NCI-H345 treated with DMSO at 0.1 percent for 48 hours (cell line): ENCODE measurements at regions not wholly inside any gene's neighbourhood (a gene's known extent, or its start where the extent isn't known, plus 50 kb on each side); places are given as distances from the start of the nearest gene placed in this dataset.

Experiments
- DNase-seq: peaks from one replicate; lab custom pipeline; 2025; ENCODE audit not compliant: unreplicated experiment; lab: John Stamatoyannopoulos, UW

DNA sequence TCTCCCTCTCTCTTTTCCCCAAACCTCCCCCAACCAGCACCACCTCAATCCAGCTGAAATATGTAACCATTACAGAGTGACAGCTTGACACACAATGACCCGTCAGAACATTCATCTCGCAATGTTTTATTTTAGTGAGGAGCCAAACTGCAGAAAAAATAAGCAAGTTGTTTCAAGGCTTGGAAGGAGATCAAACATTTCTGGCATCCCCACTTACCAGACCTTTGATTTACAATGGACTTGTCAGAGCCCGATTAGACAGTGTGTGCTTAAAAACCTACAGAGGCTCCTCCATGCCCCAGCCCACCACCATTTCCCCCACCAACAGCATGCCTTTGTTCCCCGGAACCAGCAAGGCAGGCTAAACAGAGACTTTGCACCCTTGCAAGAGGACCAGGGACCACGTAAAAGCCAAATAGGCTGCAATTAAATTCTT is 382.8 kb upstream of the ZNF507 start:
- DNase-seq: no peak

- no peak for DNase-seq
Measured at GRCh38 chr19:31963746-31964145, 381.7 kb upstream of the ZNF507 start.

- DNase-seq: no peak
Measured at GRCh38 chr19:31969016-31969415, 376.4 kb upstream of the ZNF507 start.

DNA sequence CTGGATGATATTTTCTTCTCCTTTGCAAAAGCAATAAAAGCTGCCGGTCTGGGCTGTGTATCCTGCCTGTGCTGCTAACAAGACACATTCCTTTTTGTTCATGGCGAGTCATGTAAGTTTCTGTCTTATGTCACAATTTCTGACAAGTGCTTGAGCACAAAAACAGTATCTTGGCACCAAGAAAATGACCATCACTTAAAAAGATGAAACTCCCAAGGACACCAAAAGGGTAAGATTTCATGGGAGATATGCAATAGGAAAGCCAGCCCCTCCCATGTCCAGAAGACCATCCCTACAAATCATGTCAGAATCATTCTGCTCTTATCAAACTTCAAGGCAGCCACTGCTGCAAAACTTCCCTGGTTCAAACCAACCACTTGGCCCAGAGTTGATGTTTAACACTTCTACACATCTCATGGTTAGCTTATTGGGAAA is 375.4 kb upstream of the ZNF507 start:
- no peak for DNase-seq

DNA sequence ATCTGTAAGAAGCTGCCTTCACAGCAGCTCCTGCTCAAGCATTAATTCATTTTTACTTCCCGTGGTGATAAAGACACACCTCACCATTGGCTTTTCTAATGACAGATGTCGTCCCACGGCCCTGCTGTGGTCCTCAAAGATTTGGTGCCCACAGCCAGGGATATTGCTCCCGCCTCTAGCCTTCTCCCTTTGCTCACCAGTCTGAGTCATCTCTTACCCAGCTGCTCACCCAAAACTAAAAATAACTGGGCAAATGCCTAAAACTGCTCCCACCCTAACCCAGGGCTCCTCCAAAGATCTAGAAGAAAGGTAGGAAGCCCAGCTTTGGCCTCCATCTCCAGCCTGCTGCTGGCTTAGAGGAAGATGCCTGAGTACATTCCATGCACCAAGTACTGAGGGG is 371.1 kb upstream of the ZNF507 start:
- no peak for DNase-seq

DNA sequence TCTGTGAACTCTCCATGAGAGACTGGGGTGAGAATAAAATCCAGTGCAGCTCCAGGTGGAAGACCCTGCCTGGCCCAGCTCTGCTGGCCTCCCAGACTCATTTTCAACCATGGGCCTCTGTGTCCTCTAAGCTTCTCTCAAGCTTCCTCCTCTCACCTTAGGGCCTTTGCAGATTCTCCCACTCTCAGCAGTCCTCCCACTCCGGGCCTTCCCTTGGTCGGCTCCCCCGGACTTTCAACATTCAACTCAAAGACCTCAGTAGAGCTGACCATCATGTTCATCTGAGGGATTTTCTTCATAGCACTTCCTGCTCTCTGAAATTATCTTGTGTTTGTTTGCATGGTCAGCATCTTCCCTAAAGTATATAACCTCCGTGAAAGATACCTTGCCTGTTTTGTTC is 370.5 kb upstream of the ZNF507 start:
- no peak for DNase-seq

GRCh38 chr19:31975461-31975860 is 369.9 kb upstream of the ZNF507 start:
- DNase-seq: no peak

DNA sequence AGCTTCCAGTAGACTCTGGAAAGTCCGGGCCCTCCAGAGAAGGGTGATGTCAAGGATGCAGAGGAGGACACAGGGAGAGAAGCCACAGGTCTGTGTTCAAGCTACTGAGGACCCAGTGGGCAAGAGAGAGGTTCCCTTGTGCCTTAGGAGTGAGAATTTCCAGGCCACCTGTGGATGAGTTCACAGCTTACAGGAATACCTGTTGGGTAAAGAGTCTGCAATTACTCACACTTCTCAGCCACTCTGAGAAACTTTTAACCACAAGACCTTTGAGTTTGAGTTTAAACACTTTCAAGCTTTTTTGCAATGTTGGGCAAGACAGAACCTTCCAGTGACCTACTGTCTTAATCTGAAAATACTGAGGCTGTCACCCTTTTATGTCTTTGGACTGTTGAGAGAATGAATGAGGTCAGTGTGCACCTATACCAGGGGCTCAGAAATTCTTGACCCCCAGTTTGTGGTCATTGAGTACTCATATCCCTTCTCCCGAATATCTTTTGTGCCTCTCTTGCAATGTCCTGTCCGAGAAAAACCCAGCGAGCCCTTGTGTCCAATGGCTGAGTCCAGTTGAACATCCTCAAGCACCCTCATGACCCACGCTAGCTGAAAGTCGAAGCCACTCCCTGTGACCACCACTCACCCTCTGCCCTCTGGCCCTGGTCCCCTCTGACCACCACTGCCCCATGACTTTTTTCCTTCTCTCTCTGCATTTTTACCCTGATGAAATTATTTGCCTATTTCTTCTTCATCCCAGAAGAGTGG is 368.5 kb upstream of the ZNF507 start:
- DNase-seq: no peak

- no peak for DNase-seq
Measured at GRCh38 chr19:31979362-31979761, 366.0 kb upstream of the ZNF507 start.

DNA sequence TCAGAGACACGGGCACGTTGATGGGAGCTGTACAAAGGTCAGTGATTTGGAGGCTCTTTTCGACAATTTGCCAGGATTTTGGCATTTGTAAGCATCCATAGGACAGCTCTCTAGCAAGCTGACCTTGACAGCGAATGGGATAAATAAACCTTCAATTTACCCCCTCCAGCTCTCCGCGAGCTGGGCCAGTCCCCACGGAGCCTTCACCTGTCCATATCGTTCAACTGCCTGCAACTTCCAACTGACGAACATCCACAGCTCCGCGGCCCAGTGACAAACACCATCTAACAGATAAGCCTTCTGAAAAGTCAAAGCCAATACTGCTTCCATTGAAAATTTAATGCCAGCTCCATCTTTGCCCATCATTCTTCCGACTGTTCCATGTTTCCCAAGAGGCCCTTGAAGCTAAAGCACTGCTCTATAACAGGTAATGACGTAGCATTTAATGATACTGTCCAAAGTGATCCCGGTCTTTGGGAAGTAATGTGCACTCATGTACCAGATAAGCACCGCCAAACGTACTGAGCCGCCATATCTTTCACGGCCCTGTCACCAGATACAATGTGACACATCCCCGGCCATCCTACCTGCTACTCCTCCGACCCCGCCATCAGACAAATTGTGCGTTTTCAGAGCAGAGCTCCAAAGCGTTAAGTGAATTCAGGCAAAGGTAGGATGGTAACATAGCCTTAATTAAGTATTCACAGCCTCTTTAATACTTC is 365.3 kb upstream of the ZNF507 start:
- DNase-seq: no peak

- no peak for DNase-seq
Measured at GRCh38 chr19:31980796-31981195, 364.6 kb upstream of the ZNF507 start.

- no peak for DNase-seq
Measured at GRCh38 chr19:31981545-31981944, 363.9 kb upstream of the ZNF507 start.

- no peak for DNase-seq
Measured at GRCh38 chr19:31983647-31984046, 361.8 kb upstream of the ZNF507 start.

GRCh38 chr19:31985001-31985605 is 360.3 kb upstream of the ZNF507 start:
- no peak for DNase-seq

DNA sequence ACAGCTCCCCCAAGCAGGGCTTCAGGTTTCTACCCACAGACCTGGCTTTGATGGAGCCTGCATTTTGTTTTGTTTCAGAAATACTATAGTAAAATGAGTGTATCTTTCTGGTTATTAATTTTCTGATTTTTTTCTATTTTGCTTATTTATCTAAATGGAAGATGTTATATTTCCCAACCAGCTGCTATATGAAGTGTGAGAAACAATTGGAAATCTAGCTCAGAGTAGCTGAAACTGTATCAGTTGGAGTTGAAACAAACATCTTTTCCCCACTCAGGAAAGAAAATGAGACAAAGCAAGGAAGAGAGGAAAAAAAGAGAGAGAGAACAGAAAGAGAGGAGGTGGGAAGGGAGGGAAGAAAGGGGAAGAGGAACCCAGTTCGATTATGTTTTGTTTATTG is 358.5 kb upstream of the ZNF507 start:
- DNase-seq: no peak

- DNase-seq: no peak
Measured at GRCh38 chr19:31988256-31988655, 357.2 kb upstream of the ZNF507 start.

- DNase-seq: no peak
Measured at GRCh38 chr19:31991984-31992655, 353.3 kb upstream of the ZNF507 start.

DNA sequence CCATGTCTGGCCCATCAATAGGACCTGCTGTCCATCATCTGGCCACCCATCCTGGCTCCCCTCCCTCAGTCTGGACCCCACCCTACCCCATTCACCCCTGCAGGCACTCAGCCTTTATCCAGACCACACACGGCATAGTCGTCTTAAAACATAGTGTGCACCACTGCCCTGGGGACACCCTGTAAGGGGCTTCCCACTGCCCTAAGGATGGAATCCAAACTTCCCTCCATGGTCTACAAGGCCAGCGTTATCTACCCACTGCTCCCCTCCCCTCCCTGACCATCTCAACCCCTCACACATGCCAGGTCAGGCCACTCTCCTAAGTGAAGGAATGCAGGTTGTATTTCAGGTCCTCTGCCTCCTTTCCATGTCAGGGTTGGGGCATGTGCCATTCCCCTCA is 352.7 kb upstream of the ZNF507 start:
- no peak for DNase-seq

DNA sequence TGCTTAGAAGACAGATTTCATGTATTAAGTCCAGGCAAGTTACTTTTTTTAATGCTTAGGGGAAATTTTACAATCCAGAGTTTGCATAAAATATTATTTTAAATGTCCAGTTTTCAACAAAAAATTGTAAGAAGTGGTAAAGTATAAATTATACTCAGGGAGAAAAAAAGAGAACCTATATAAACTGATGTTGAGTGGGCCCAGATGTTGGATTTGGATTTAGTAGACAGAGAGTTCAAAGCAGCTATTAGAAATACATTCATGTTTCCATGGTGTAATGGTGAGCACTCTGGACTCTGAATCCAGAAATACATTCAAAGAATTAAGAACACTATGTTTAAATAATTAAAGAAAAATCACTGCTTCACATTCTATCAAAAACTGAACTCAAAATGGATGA is 349.9 kb upstream of the ZNF507 start:
- no peak for DNase-seq

DNA sequence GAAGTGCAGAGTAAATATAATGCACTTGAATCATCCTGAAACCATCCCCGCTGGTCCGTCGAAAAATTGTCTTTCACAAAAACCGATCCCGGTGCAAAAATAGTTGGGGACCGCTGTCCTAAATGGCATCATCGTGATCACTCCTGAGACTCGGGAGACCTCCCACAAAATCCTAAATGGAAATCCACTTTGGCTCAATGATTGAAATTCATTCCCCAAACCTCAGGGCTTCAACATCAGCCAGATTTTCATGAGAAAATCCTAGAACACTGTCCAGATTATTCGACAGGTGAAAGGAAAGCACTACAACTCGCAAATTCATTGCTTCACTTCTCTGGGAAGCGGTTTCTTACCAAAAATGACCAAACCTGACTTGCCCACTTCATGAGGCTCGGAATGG is 335.3 kb upstream of the ZNF507 start:
- DNase-seq: no peak

- DNase-seq: no peak
Measured at GRCh38 chr19:32012206-32012605, 333.2 kb upstream of the ZNF507 start.
